ENCODE measurements at regions not wholly inside any gene's neighbourhood (a gene's known extent, or its start where the extent isn't known, plus 50 kb on each side); places are given as distances from the start of the nearest gene placed in this dataset.

GRCh38 chr6:48369100-48369499 is 258.1 kb upstream of the PTCHD4 start:
- TF ChIP-seq CTCF (IDR thresholded peaks at IDR 0.05; ENCODE audit: low read length) = no peak
- no peak for TF ChIP-seq EZH2 (IDR thresholded peaks at IDR 0.05; ENCODE audit: borderline replicate concordance, low read length)

All from OCI-LY1 (cell line).